ENCODE measurements at regions not wholly inside any gene's neighbourhood (a gene's known extent, or its start where the extent isn't known, plus 50 kb on each side); places are given as distances from the start of the nearest gene placed in this dataset.

DNA sequence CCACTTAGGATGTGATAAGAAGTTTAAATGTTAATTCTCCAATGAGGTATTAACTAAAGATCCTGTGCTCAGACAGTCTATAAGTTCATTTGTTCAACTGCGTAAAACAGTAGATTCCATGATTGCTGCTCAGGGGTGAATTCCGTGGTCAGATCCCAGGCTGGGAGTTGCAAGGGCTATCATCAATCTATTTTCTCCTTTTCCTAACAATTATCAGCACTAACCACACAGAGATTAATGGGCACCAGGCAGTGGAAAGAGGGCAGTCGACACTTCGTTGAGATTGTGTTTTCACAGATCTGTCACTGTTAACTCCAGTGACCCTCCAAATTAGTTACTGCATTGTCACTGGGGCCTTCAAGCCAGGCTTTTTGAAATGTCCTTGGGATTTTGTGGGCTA lies 154.1 kb upstream of the SPRED2 start:
- no peaks in the 10 kb centered on the region for H3K36me3 ChIP-seq (ENCODE audit: control insufficient read depth, insufficient read depth, low read length)
- no peak for DNase-seq (ENCODE audit: low read depth)
- H3K4me3 ChIP-seq (ENCODE audit: low read depth, low read length) = no peak overlapping the region
- H3K27me3 ChIP-seq (ENCODE audit: control insufficient read depth, insufficient read depth, low read length) = no peaks in the 10 kb centered on the region
- TF ChIP-seq, protein P1, sequence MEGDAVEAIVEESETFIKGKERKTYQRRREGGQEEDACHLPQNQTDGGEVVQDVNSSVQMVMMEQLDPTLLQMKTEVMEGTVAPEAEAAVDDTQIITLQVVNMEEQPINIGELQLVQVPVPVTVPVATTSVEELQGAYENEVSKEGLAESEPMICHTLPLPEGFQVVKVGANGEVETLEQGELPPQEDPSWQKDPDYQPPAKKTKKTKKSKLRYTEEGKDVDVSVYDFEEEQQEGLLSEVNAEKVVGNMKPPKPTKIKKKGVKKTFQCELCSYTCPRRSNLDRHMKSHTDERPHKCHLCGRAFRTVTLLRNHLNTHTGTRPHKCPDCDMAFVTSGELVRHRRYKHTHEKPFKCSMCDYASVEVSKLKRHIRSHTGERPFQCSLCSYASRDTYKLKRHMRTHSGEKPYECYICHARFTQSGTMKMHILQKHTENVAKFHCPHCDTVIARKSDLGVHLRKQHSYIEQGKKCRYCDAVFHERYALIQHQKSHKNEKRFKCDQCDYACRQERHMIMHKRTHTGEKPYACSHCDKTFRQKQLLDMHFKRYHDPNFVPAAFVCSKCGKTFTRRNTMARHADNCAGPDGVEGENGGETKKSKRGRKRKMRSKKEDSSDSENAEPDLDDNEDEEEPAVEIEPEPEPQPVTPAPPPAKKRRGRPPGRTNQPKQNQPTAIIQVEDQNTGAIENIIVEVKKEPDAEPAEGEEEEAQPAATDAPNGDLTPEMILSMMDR (IDR thresholded peaks at IDR 0.05; ENCODE audit: insufficient read depth, low read length, poor library complexity, severe bottlenecking) = no peak

DNA sequence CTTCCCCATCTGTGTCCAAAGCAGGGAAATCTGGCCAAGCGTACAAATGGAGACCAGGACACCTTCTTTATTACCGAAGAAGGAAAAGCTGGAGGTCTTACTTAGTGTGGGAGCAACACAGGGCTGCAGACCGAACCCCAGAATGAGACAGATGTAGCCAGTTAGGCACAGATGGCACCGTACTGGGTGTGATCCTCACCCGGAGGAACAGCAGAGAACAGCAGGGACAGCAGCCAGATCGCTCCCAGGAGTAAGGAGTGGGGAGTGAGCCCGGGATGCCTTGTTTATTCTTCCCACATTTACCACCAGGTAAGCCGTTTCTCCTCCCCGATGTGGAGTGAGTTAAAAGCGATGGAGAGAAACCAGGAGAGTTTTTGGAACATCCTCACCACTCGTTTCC lies 150.7 kb upstream of the SPRED2 start:
- no peak for DNase-seq (ENCODE audit: low read depth)
- TF ChIP-seq, protein P1 (IDR thresholded peaks at IDR 0.05; ENCODE audit: insufficient read depth, low read length, poor library complexity, severe bottlenecking) = no peak

DNA sequence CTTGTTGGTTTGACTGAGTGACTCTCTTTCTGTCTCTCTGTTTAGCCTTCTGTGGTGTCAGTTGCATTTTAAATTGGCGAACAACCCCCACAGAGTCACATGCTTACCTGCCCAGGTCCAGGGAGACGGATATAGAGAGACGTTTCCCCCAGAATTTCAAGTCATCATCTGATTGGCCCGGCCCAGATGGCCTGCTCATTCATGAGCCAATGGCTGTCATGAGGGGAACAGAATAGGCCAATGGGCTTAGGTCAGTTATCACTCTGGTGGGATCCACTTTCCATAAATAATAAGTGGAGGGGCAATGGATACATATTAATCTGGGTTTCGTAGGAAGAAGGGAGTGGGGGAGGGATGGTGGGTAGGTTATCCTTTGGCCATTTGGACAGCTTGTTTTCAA lies 150.0 kb upstream of the SPRED2 start:
- H3K4me3 ChIP-seq (ENCODE audit: low read depth, low read length) = no peak overlapping the region
- TF ChIP-seq, protein P1 (IDR thresholded peaks at IDR 0.05; ENCODE audit: insufficient read depth, low read length, poor library complexity, severe bottlenecking) = no peak
- H3K36me3 ChIP-seq (ENCODE audit: control insufficient read depth, insufficient read depth, low read length) = no peaks in the 10 kb centered on the region
- no peak for DNase-seq (ENCODE audit: low read depth)
- no peaks in the 10 kb centered on the region for H3K27me3 ChIP-seq (ENCODE audit: control insufficient read depth, insufficient read depth, low read length)

More for the DNA sequence above, 150.7 kb upstream of the SPRED2 start:
- Histone ChIP-seq H3K27me3 (ENCODE audit: control insufficient read depth, insufficient read depth, low read length) (no peaks in the 10 kb centered on the region), H3K36me3 (ENCODE audit: control insufficient read depth, insufficient read depth, low read length) (no peaks in the 10 kb centered on the region), H3K4me3 (ENCODE audit: low read depth, low read length) (no peak overlapping the region)

DNA sequence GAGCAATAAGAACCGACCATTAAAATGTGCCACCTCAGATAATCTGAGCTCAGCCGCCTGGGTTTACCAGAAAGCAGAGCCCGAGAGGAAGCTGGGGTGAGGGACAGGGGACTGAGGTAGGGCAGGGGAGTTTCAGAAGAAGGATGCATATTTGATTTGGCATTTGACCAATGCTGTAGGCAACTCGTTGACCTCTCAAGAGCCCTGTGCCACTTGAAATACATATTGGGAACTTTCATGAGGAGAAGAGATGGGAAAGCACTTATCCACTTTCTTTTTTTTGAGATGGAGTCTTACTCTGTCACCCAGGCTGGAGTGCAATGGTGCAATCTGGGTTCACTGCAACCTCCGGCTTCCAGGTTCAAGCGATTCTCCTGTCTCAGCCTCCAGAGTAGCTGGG lies 148.4 kb upstream of the SPRED2 start:
- DNase-seq (ENCODE audit: low read depth) = no peak
- H3K4me3 ChIP-seq (ENCODE audit: low read depth, low read length) = no peak overlapping the region
- no peaks in the 10 kb centered on the region for H3K36me3 ChIP-seq (ENCODE audit: control insufficient read depth, insufficient read depth, low read length)
- TF ChIP-seq, protein P1 (IDR thresholded peaks at IDR 0.05; ENCODE audit: insufficient read depth, low read length, poor library complexity, severe bottlenecking) = no peak
- no peaks in the 10 kb centered on the region for H3K27me3 ChIP-seq (ENCODE audit: control insufficient read depth, insufficient read depth, low read length)

DNA sequence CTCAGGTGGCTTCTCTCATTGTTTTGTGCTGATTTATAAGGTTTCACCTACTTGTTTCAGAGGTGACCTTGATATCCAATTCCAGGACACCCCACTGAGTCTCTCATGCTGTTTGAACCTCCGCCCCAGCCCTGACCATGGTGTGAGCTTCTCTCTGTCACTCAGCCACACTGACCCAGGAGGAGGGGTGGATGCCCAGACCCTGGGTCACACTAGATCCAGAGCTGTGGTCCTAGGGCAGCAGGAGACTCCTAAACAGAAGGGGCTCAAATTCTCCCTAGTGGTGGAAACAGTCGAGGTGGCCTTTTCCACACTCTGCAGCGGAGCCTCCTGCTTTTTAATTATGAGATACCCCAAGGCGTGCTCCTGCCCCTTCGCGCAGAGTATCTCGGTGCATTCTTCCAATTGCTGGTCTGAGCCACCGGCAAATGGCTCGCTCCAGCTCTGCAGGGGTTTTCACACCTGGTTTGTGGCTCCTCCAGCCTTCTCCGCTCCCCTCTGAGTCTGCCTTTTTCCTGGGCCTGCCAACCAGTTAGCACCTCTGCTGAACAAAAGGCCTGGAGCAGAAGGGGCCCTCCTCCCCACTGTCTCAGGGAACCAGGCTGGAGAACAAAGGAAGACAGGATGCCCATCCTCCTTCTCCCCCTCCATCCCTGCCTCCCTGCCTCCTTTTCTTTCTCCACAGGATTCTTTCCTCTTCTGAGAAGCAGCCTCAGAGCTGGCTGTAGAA lies 147.3 kb upstream of the SPRED2 start:
- Histone ChIP-seq H3K36me3 (ENCODE audit: control insufficient read depth, insufficient read depth, low read length) (no peaks in the 10 kb centered on the region), H3K4me3 (ENCODE audit: low read depth, low read length) (no peak overlapping the region), H3K27me3 (ENCODE audit: control insufficient read depth, insufficient read depth, low read length) (no peaks in the 10 kb centered on the region)
- TF ChIP-seq, protein P1 (IDR thresholded peaks at IDR 0.05; ENCODE audit: insufficient read depth, low read length, poor library complexity, severe bottlenecking) = no peak
- no peak for DNase-seq (ENCODE audit: low read depth)

DNA sequence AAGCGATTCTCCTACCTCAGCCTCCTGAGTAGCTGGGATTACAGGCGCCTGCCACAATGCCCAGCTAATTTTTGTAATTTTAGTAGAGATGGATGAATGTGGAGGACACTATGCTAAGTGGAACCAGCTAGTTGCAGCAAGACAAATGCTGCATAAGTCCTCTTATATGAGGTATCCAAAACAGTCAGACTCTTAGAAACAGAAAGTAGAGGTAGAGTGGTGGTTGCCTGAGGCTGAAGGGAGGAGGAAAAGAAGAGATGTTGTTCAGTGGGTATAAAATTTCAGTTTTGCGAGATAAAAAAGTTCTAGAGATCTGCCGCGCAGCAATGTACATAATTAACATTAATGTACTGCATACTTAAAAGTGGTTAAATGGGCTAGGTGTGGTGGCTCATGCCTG lies 145.3 kb upstream of the SPRED2 start:
- no peaks in the 10 kb centered on the region for H3K36me3 ChIP-seq (ENCODE audit: control insufficient read depth, insufficient read depth, low read length)
- DNase-seq (ENCODE audit: low read depth) = no peak
- TF ChIP-seq, protein P1 (IDR thresholded peaks at IDR 0.05; ENCODE audit: insufficient read depth, low read length, poor library complexity, severe bottlenecking) = no peak
- H3K27me3 ChIP-seq (ENCODE audit: control insufficient read depth, insufficient read depth, low read length) = no peaks in the 10 kb centered on the region
- H3K4me3 ChIP-seq (ENCODE audit: low read depth, low read length) = no peak overlapping the region

Measured in kidney epithelial cell (primary cell).